IPS-18a (cell line): ENCODE measurements at regions not wholly inside any gene's neighbourhood (a gene's known extent, or its start where the extent isn't known, plus 50 kb on each side); places are given as distances from the start of the nearest gene placed in this dataset.

Source experiments
- H3K27ac ChIP-seq: one replicate; pipeline ENCODE4 v1.5.1; 2013; ENCODE audit warnings: low read length
- H3K27me3 ChIP-seq: one replicate; pipeline ENCODE4 v1.6.1; 2013; ENCODE audit warnings: mild to moderate bottlenecking, low read length; ENCODE audit not compliant: control insufficient read depth, insufficient read depth
- H3K36me3 ChIP-seq: one replicate; pipeline ENCODE4 v1.6.1; 2013; ENCODE audit warnings: low read depth, low read length; ENCODE audit not compliant: control insufficient read depth
- H3K4me1 ChIP-seq: one replicate; pipeline ENCODE4 v1.6.1; 2013; ENCODE audit warnings: low read depth, low read length; ENCODE audit not compliant: control insufficient read depth
- H3K4me3 ChIP-seq: one replicate; pipeline ENCODE4 v1.5.1; 2013; ENCODE audit warnings: low read length
- H3K9ac ChIP-seq: one replicate; pipeline ENCODE4 v1.6.1; 2013; ENCODE audit warnings: mild to moderate bottlenecking, low read length, moderate library complexity
- H3K9me3 ChIP-seq: one replicate; pipeline ENCODE4 v1.6.1; 2013; ENCODE audit warnings: low read depth, low read length; ENCODE audit not compliant: control insufficient read depth

DNA sequence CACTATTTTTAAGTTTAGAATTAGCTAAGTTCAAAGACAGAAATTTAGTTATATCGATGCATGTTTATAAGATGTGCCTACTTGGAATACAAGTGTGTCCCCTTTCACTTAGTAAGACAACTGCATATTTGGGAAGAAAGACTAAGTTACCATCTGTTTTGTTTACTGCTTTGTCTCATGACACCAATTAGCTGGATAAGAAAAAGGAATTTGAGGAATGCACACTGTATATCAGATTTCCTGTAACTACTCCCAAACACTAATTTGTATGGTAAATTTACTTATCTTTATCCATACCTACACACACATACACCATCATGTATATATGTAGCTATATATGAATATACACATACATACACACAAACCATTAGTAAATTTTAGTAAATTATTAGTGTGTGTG, 1442.8 kb upstream of the IGFBP7 start:
- Histone ChIP-seq H3K27ac (no peak overlapping the region), H3K9ac (no peak overlapping the region), H3K4me1 (no peaks in the 10 kb centered on the region), H3K36me3 (no peaks in the 10 kb centered on the region), H3K9me3 (no peaks in the 10 kb centered on the region), H3K27me3 (no peaks in the 10 kb centered on the region), H3K4me3 (no peak overlapping the region)

DNA sequence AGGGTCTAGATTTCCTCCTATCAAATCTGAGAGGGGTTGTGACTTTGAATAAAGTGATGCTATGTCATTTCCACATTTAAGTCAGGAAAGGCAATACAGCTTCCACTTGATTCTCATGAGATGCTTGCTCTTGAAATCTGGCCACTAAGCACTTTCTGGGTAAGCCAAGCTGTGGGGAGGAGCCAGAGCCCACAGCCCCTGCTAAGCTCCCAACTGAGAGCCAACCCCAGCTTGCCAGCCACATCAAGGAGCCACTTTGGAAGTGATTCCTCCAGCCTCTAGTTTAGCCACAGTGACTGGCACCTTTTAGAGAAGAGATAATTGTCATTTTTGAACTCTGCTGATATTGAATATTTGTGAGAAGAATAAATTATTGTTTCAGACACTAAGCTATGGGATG, 1441.5 kb upstream of the IGFBP7 start:
- Histone ChIP-seq H3K27me3 (no peaks in the 10 kb centered on the region), H3K4me1 (no peaks in the 10 kb centered on the region), H3K9ac (no peak overlapping the region), H3K4me3 (no peak overlapping the region), H3K9me3 (no peaks in the 10 kb centered on the region), H3K36me3 (no peaks in the 10 kb centered on the region), H3K27ac (no peak overlapping the region)

DNA sequence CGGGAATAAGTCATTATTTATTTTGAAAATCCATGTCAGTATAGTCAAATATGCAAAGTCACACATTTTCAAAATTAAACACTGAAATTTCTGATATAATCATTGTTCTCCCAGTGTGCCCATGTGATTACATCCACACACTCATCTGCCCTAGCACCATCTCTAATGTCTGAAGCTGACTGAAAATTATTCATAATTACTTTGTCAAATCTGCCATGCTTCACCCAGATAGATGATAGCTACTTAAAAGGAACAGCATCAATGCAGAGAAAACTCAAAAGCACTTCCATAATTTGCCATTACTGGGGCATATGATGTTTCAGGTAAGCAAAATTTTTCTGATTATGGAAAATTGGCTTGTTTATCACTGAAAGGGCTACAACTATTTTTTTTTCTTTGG, 1433.3 kb upstream of the IGFBP7 start:
- H3K9ac ChIP-seq = no peak overlapping the region
- H3K4me1 ChIP-seq = no peaks in the 10 kb centered on the region
- H3K27ac ChIP-seq = no peak overlapping the region

DNA sequence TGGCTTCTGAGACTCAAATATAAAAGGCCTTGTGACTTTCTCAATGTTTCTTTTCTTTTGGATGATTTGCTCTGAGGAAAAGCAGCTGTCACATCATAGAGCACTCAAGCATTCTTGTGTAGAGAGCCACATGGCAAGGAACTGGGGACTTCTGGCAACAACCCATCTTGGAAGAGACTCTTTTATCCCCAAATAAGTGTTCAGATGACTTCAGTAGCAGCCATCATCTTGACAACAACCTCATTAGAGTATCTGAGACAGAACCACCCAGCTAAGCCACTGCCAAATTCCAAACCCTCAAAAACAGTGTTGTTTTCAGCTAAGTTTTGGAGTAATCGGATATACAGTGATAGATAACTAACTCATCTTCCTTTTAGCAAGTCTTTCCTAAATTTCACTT, 1431.7 kb upstream of the IGFBP7 start:
- Histone ChIP-seq H3K27ac (no peak overlapping the region), H3K27me3 (no peaks in the 10 kb centered on the region), H3K4me1 (no peaks in the 10 kb centered on the region), H3K36me3 (no peaks in the 10 kb centered on the region), H3K9ac (no peak overlapping the region), H3K9me3 (no peaks in the 10 kb centered on the region), H3K4me3 (no peak overlapping the region)

More for the DNA sequence above, 1433.3 kb upstream of the IGFBP7 start:
- Histone ChIP-seq H3K27me3 (no peaks in the 10 kb centered on the region), H3K4me3 (no peak overlapping the region), H3K36me3 (no peaks in the 10 kb centered on the region), H3K9me3 (no peaks in the 10 kb centered on the region)

GRCh38 chr4:58522765-58523382, 1412.7 kb upstream of the IGFBP7 start:
- Histone ChIP-seq H3K4me1 (no peaks in the 10 kb centered on the region), H3K4me3 (no peak overlapping the region), H3K27me3 (no peaks in the 10 kb centered on the region), H3K9ac (no peak overlapping the region), H3K9me3 (no peaks in the 10 kb centered on the region), H3K36me3 (no peaks in the 10 kb centered on the region), H3K27ac (no peak overlapping the region)

DNA sequence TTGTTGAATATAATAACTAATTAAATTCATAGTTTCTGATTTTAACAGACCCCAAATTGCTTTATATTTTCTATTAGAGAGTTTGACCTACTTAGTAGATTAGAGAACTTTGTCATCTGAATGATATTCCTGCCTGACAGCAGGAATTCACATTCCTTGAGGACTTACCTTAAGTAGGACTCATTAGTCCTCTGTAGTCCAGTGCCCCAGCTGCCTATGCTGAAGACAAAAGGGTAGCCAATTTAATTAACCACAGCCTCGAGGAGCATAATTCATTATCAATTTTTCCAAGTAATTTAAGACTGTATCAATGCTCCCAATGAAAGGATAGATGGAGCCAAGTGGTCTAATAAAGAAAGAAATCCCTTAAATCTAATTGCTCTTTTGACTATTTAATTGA, 1405.0 kb upstream of the IGFBP7 start:
- Histone ChIP-seq H3K9me3 (no peaks in the 10 kb centered on the region), H3K4me3 (no peak overlapping the region), H3K27ac (no peak overlapping the region), H3K27me3 (no peaks in the 10 kb centered on the region), H3K4me1 (peaks cover 5% of the 10 kb centered on the region), H3K9ac (no peak overlapping the region), H3K36me3 (no peaks in the 10 kb centered on the region)

DNA sequence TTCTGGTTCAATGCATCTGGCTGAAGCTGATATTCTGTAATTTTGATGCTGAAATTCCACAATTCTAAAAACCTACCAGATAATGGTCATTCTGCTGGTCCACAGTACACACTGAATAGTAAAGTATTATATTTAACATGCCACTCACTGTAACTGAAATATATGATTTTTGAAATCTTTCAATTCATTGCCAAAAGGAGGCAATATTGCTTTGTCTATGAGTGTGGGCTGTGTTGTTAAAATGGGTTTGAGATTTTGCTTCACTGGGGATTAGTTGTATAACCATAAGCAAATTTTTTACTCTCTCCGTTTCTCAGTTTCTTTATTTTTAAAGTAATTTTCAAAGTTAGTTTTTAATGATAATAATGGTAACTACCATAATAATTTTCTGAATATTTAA, 1404.1 kb upstream of the IGFBP7 start:
- H3K36me3 ChIP-seq = no peaks in the 10 kb centered on the region
- H3K4me1 ChIP-seq = peaks cover 5% of the 10 kb centered on the region
- no peaks in the 10 kb centered on the region for H3K27me3 ChIP-seq
- no peak overlapping the region for H3K9ac ChIP-seq
- no peak overlapping the region for H3K27ac ChIP-seq
- no peak overlapping the region for H3K4me3 ChIP-seq
- H3K9me3 ChIP-seq = no peaks in the 10 kb centered on the region

DNA sequence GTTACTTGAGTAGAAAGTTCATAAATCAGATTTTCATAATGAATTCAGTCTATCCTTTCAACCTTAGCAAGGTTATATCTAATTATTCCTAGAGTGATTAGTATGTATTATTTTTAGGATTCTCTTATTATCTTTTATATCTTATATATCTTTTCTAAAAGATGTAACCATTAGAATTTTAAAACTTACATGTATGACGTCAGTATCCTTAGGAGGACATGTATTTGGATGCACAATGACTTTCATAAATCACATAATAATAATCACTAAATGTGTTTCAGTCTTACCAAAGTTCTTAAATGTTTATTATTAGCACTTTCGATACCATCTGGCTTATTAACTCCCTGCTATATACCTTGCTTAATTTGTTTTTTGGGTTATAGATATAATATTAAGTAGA, 1400.5 kb upstream of the IGFBP7 start:
- Histone ChIP-seq H3K27ac (no peak overlapping the region), H3K9ac (no peak overlapping the region), H3K36me3 (no peaks in the 10 kb centered on the region), H3K4me1 (peaks cover 5% of the 10 kb centered on the region), H3K4me3 (no peak overlapping the region), H3K27me3 (no peaks in the 10 kb centered on the region), H3K9me3 (no peaks in the 10 kb centered on the region)

GRCh38 chr4:58507079-58507478, 1396.9 kb upstream of the IGFBP7 start:
- no peak overlapping the region for H3K4me3 ChIP-seq
- H3K27ac ChIP-seq = no peak overlapping the region
- H3K9me3 ChIP-seq = no peaks in the 10 kb centered on the region
- no peak overlapping the region for H3K9ac ChIP-seq
- no peaks in the 10 kb centered on the region for H3K4me1 ChIP-seq
- no peaks in the 10 kb centered on the region for H3K27me3 ChIP-seq
- no peaks in the 10 kb centered on the region for H3K36me3 ChIP-seq

DNA sequence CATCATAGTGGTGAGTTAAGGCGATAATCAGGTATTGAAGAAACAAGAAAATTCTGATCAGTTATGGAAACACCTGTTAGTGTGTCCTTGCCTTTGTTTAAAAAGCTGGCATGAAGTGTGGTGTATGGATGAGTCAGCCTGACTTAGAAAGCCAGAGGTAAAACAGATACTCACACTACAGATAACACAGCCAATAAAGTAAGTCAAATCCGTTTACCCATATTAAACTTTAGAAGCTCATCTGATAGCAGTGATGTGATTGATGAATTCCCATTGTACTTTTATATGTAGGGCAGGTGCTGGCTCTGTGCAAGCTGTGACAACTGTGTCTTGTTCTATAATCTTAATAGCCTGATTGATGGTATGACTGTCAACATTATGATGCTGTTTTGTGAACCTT, 1392.7 kb upstream of the IGFBP7 start:
- Histone ChIP-seq H3K27me3 (no peaks in the 10 kb centered on the region), H3K4me3 (no peak overlapping the region), H3K27ac (no peak overlapping the region), H3K36me3 (no peaks in the 10 kb centered on the region), H3K9ac (no peak overlapping the region), H3K9me3 (no peaks in the 10 kb centered on the region), H3K4me1 (no peaks in the 10 kb centered on the region)

- no peaks in the 10 kb centered on the region for H3K27me3 ChIP-seq
- H3K4me1 ChIP-seq = no peaks in the 10 kb centered on the region
- no peak overlapping the region for H3K9ac ChIP-seq
- no peak overlapping the region for H3K27ac ChIP-seq
- H3K36me3 ChIP-seq = no peaks in the 10 kb centered on the region
- no peaks in the 10 kb centered on the region for H3K9me3 ChIP-seq
- H3K4me3 ChIP-seq = no peak overlapping the region
Measured at GRCh38 chr4:58499182-58499581, 1389.0 kb upstream of the IGFBP7 start.

- Histone ChIP-seq H3K4me1 (no peaks in the 10 kb centered on the region), H3K9me3 (peaks cover 3% of the 10 kb centered on the region), H3K27ac (no peak overlapping the region), H3K36me3 (no peaks in the 10 kb centered on the region), H3K4me3 (no peak overlapping the region), H3K9ac (no peak overlapping the region), H3K27me3 (no peaks in the 10 kb centered on the region)
Measured at GRCh38 chr4:58491620-58492019, 1381.4 kb upstream of the IGFBP7 start.
